ENCODE measurements at regions not wholly inside any gene's neighbourhood (a gene's known extent, or its start where the extent isn't known, plus 50 kb on each side); places are given as distances from the start of the nearest gene placed in this dataset.

DNA sequence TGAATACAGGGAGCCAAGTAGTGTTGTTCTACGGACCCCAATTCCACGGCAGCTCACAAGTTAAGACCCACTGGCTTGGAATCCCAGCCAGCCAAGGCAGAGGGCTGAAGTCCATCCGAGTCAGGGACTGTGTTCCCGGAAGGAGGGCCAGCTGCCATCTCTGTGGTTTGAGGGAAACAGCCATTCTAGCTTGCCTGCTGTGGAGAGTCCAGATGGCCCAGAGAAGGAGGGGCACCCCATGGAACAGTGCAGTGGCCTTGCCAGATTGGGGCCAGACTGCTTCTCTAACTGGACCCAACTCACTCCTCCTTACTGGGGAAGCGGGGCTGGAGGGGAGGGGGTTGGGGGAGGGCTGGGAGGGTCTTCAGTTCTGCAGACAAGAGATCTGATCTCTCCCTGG is 156.4 kb downstream of the FAM181B start:
- TF ChIP-seq CTCF (IDR thresholded peaks at IDR 0.05): no peak

DNA sequence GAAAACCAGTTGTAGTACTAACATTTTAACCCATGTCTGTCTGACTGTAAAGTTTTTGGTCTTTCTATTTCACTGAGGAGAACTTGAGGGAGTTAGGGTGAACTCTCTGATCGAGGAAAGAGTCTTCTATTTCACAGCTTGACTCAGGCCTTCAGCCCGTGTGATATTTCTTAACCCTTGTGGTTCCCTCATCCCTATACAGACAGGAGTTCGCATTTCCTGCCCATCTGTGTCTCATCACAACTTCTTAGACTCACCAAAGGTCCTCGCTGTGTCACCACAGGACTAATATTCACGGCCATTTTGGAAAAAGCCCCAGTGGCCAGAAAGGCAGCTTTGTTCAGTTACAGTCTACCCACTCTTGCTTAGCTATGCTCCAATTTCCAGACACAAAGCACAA is 172.8 kb downstream of the FAM181B start:
- no peak for TF ChIP-seq CTCF (IDR thresholded peaks at IDR 0.05)

DNA sequence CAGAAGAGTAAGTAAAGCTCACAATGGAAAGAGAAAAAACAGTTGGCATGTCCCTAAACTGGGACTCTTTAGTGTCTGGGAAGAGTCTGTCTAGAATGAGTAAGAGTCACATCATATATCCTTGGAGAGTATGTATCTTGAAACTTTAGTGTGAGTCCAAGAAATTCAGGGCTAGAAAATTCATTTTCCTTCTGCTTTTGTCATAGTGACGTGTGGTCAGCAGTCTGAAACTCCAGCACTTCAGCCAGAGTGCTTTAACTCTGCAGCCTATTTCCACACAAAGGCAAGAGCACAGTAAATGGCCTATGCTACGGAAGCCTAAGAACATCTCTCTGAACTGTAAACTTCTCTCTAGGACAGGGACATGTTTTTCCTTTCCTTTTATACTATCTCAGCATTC is 174.1 kb downstream of the FAM181B start:
- TF ChIP-seq CTCF (IDR thresholded peaks at IDR 0.05): no peak

DNA sequence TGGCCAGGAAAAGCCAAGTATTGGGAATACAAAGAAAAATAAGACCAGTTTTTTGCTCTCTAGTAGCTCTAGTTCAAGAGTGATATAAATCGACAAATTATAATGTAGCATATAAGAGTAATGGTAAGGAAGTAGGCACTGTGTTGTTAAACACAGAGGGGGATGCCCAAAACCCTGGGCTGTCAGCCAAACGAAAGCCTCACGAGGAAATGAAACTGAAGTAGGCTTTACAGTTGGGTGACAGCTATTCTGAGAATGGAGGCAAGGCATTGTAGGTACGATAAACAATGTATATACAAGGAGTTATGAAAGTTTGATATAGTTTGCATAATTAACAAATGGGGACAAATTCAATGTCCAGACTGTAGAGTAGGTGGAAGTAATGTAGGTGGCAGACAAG is 176.4 kb downstream of the FAM181B start:
- TF ChIP-seq CTCF (IDR thresholded peaks at IDR 0.05): no peak

- no peak for TF ChIP-seq CTCF (IDR thresholded peaks at IDR 0.05)
These were observed 177.5 kb downstream of the FAM181B start for GRCh38 chr11:82556210-82556609.

DNA sequence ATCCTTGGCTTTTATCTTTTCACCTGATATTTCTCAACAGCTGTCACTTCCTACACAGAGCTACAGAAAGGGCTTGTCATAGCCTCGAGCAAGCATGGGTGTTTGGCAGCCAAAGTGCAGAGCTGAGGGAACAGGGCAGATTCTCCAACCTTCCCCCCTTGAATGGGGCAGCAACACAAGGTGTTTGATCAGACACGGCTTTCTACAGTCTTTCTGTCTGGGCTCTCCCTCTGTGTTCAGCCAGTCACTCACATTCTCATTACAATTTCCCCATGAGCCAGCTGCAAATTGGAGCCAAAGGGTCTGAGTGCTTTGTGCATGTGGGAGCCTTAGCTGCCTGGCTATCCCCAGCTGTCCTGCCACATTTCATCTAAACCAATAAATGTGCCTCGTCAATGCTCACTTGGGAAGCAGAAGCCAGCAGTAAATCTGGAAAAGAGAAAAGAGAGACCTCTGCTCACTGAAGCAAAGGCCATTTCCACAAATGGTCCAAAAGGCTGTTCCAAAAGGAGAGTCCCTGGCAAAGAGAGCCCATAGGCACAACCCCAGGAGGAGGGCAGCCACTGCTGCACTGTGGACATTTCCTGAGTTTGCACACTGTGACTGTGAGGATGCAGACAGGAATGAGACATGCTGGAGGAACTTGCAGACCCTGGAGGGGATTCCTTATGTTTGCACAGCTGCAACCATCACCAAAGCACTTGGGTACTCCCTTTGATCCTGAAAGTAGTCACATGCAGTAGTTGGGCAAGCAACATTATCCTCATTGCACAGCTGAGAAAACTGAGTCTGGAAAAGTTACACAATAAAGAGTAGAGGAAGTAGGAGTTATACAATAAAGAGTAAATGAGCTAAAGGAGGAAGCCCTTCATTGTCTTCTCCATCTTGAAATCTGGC is 186.8 kb downstream of the FAM181B start:
- no peak for TF ChIP-seq CTCF (IDR thresholded peaks at IDR 0.05)

GRCh38 chr11:82539669-82540068 is 194.0 kb downstream of the FAM181B start:
- no peak for TF ChIP-seq CTCF (IDR thresholded peaks at IDR 0.05)
